ENCODE measurements at regions not wholly inside any gene's neighbourhood (a gene's known extent, or its start where the extent isn't known, plus 50 kb on each side); places are given as distances from the start of the nearest gene placed in this dataset.

DNA sequence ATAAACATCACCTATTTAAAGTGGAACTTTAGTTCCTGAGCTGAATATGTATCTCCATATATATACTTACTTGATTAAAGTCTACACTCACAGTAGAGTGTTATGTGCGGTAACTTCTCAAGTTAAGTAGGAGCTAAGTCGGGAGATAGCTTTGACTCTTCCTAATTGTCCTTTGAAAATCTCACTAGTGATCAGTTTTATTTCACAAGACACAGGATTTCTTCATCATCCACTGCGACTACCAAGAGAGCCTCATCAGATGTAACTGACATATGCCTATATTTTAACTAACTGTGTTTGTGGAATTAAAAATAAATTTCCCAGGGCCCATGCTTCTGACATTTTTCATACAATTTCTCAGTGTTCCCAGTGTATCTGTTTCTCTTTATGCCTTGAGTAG, 1664.0 kb downstream of the EFNB2 start:
- no peak overlapping the region for H3K27ac Mint-ChIP-seq (ENCODE audit: unreplicated experiment)
- H3K4me1 Mint-ChIP-seq (ENCODE audit: low read depth, unreplicated experiment), result no peaks in the 10 kb centered on the region
- no peaks in the 10 kb centered on the region for H3K36me3 Mint-ChIP-seq (ENCODE audit: unreplicated experiment)
- no peaks in the 10 kb centered on the region for H3K27me3 Mint-ChIP-seq (ENCODE audit: unreplicated experiment)
- no peaks in the 10 kb centered on the region for H3K9me3 Mint-ChIP-seq (ENCODE audit: unreplicated experiment)
- TF ChIP-seq, protein P1, sequence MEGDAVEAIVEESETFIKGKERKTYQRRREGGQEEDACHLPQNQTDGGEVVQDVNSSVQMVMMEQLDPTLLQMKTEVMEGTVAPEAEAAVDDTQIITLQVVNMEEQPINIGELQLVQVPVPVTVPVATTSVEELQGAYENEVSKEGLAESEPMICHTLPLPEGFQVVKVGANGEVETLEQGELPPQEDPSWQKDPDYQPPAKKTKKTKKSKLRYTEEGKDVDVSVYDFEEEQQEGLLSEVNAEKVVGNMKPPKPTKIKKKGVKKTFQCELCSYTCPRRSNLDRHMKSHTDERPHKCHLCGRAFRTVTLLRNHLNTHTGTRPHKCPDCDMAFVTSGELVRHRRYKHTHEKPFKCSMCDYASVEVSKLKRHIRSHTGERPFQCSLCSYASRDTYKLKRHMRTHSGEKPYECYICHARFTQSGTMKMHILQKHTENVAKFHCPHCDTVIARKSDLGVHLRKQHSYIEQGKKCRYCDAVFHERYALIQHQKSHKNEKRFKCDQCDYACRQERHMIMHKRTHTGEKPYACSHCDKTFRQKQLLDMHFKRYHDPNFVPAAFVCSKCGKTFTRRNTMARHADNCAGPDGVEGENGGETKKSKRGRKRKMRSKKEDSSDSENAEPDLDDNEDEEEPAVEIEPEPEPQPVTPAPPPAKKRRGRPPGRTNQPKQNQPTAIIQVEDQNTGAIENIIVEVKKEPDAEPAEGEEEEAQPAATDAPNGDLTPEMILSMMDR (IDR thresholded peaks at IDR 0.05; ENCODE audit: partially characterized antibody, unreplicated experiment), result no peak
- DNase-seq, result no peak
- no peak overlapping the region for H3K4me3 Mint-ChIP-seq (ENCODE audit: unreplicated experiment)

DNA sequence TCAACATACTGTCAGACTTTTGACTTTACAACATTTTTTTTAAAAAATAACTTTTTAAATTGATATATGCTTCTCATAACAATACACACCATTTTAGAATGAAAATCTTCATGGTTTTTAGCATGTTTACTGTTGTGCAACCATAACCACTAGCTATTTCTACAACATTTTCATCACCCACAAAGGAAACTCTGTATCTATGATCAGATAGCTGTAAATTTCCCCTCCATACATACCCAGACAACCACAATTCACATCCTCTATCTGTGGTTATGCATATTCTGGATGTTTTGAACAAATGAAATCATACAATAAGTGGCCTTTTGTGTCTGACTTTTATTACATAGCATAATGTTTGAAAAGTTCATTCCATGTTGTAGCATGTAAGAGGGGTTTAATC, 1666.0 kb downstream of the EFNB2 start:
- Mint-ChIP-seq H3K36me3 (ENCODE audit: unreplicated experiment) (no peaks in the 10 kb centered on the region), H3K9me3 (ENCODE audit: unreplicated experiment) (no peaks in the 10 kb centered on the region), H3K27ac (ENCODE audit: unreplicated experiment) (no peak overlapping the region), H3K27me3 (ENCODE audit: unreplicated experiment) (peaks cover 2% of the 10 kb centered on the region), H3K4me1 (ENCODE audit: low read depth, unreplicated experiment) (no peaks in the 10 kb centered on the region), H3K4me3 (ENCODE audit: unreplicated experiment) (no peak overlapping the region)
- no peak for DNase-seq
- TF ChIP-seq, protein P1 (IDR thresholded peaks at IDR 0.05; ENCODE audit: partially characterized antibody, unreplicated experiment), result no peak

DNA sequence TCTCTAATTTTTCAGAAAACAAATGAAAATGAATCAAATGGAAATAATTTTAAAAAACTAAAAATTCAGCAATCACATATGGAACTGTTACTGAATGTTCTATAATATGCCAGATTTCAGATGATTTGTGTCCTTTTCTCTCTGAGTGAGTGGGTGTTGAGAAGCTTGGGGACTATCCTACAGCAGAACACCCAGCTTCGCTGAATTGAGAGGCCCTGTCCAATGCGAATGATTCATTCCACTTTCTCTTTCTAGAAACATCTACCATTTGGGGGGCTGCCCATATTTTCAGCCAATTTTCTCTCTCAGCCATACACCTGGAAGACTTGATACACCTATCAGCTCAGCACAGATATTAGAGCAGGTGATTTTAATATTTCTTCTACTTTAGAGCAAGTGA, 1666.7 kb downstream of the EFNB2 start:
- no peak for DNase-seq
- Mint-ChIP-seq H3K4me1 (ENCODE audit: low read depth, unreplicated experiment) (no peaks in the 10 kb centered on the region), H3K27ac (ENCODE audit: unreplicated experiment) (no peak overlapping the region), H3K27me3 (ENCODE audit: unreplicated experiment) (peaks cover 2% of the 10 kb centered on the region), H3K4me3 (ENCODE audit: unreplicated experiment) (no peak overlapping the region), H3K36me3 (ENCODE audit: unreplicated experiment) (no peaks in the 10 kb centered on the region), H3K9me3 (ENCODE audit: unreplicated experiment) (no peaks in the 10 kb centered on the region)
- TF ChIP-seq, protein P1 (IDR thresholded peaks at IDR 0.05; ENCODE audit: partially characterized antibody, unreplicated experiment), result no peak

DNA sequence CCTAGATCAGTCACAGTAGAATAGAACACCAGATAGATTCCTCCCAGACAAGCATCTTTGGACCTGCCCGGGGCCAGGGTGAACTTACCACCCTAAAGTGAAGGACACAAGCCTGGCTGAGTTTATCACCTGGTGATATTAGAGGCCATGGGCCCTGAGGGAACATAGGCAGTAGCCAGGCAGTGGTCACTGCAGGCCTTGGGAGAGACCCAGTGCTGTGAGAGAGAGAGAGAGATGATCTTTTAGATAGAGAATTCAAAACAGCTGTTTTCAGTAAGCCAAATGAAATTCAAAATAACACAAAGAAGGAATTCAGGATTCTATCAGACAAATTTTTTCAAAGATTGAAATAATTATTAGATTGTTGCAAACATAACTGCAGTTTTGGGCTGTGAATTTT, 1679.9 kb downstream of the EFNB2 start:
- Mint-ChIP-seq H3K4me1 (ENCODE audit: low read depth, unreplicated experiment) (no peaks in the 10 kb centered on the region), H3K36me3 (ENCODE audit: unreplicated experiment) (no peaks in the 10 kb centered on the region), H3K27me3 (ENCODE audit: unreplicated experiment) (no peaks in the 10 kb centered on the region), H3K9me3 (ENCODE audit: unreplicated experiment) (peaks cover 2% of the 10 kb centered on the region), H3K27ac (ENCODE audit: unreplicated experiment) (no peak overlapping the region), H3K4me3 (ENCODE audit: unreplicated experiment) (no peak overlapping the region)
- TF ChIP-seq, protein P1 (IDR thresholded peaks at IDR 0.05; ENCODE audit: partially characterized antibody, unreplicated experiment), result no peak
- DNase-seq, result no peak

DNA sequence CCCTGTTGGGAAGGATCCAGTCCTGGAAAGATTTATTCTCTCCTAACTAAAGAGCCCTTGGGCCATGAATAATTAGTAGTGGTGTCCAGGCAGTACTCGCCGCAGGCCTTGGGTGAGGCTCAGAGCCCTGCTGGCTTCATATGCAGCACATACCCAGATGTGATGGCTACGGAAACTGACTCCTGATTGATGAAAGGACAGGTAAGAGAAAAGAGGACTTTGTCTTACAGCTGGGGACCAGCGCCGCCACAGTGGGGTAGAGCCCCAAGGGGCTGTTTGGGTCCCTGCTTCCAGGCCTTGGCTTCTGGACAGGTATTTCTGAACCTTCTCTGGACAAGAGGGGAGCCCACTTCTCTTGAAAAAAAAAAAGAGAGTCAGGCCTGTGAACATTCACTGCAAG, 1680.8 kb downstream of the EFNB2 start:
- Mint-ChIP-seq H3K27me3 (ENCODE audit: unreplicated experiment) (no peaks in the 10 kb centered on the region), H3K36me3 (ENCODE audit: unreplicated experiment) (no peaks in the 10 kb centered on the region), H3K27ac (ENCODE audit: unreplicated experiment) (no peak overlapping the region), H3K4me3 (ENCODE audit: unreplicated experiment) (no peak overlapping the region), H3K9me3 (ENCODE audit: unreplicated experiment) (peaks cover 2% of the 10 kb centered on the region), H3K4me1 (ENCODE audit: low read depth, unreplicated experiment) (no peaks in the 10 kb centered on the region)
- TF ChIP-seq, protein P1 (IDR thresholded peaks at IDR 0.05; ENCODE audit: partially characterized antibody, unreplicated experiment), result no peak
- DNase-seq, result no peak
